Hepatocyte (in vitro differentiated cells): ENCODE measurements at regions not wholly inside any gene's neighbourhood (a gene's known extent, or its start where the extent isn't known, plus 50 kb on each side); places are given as distances from the start of the nearest gene placed in this dataset.

Source experiments
- EZH2 ChIP-seq: fragments of 200-600 bp; sonication (generic); IDR thresholded peaks from 2 replicates; pipeline ENCODE4 v1.6.1; 2016; ENCODE audit warnings: antibody characterized with exemption, mild to moderate bottlenecking, borderline replicate concordance
- EZH2phosphoT487 ChIP-seq: fragments of 200-600 bp; sonication (generic); IDR thresholded peaks from one replicate; pipeline ENCODE4 v1.6.1; 2018; ENCODE audit warnings: antibody characterized with exemption, mild to moderate bottlenecking, low read depth, moderate library complexity; ENCODE audit not compliant: unreplicated experiment, severe bottlenecking
- TF ChIP-seq, protein P1 (sequence below): fragments of 200-600 bp; sonication (generic); IDR thresholded peaks from 2 replicates; pipeline ENCODE4 v1.5.1; 2016; ENCODE audit warnings: antibody characterized with exemption, mild to moderate bottlenecking; ENCODE audit not compliant: poor library complexity

DNA sequence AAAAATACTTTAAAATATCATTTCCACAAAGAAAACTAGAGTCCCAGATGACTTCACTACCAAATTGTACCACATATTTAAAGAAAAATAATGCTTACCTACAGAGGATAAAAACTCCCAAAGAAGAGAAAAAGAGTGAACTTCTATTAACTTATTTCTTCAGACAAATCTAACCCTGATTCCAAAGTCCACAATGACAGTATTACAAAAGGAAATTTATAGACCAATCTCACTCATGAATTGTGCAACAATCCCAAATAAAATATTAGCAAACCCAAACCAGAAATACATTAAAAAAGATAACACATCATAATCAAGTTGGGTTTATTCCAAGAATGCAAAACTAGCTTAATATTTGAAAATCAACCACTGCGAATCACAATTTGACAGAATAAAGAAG, 161.4 kb upstream of the GALNT2 start:
- no peak for TF ChIP-seq EZH2
- TF ChIP-seq, protein P1, sequence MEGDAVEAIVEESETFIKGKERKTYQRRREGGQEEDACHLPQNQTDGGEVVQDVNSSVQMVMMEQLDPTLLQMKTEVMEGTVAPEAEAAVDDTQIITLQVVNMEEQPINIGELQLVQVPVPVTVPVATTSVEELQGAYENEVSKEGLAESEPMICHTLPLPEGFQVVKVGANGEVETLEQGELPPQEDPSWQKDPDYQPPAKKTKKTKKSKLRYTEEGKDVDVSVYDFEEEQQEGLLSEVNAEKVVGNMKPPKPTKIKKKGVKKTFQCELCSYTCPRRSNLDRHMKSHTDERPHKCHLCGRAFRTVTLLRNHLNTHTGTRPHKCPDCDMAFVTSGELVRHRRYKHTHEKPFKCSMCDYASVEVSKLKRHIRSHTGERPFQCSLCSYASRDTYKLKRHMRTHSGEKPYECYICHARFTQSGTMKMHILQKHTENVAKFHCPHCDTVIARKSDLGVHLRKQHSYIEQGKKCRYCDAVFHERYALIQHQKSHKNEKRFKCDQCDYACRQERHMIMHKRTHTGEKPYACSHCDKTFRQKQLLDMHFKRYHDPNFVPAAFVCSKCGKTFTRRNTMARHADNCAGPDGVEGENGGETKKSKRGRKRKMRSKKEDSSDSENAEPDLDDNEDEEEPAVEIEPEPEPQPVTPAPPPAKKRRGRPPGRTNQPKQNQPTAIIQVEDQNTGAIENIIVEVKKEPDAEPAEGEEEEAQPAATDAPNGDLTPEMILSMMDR, result no peak
- no peak for TF ChIP-seq EZH2phosphoT487
